Esophagus muscularis mucosa (tissue), 3 donors: ENCODE measurements at regions not wholly inside any gene's neighbourhood (a gene's known extent, or its start where the extent isn't known, plus 50 kb on each side); places are given as distances from the start of the nearest gene placed in this dataset.

Experiments
- POLR2A ChIP-seq: fragments of 450-650 bp; IDR thresholded peaks from one replicate; pipeline ENCODE4 v1.6.1; 2017; ENCODE audit warnings: antibody characterized with exemption, moderate library complexity, mild to moderate bottlenecking, low read depth
- TF ChIP-seq, protein P1 (sequence below), 3 experiments: fragments of 200-600 bp in 2 of 3; fragments of 450-650 bp in 1 of 3; sonication (generic) in 2 of 3; IDR thresholded peaks; one replicate each; pipeline ENCODE4 v1.5.1; 2017 to 2019; ENCODE audit warnings: antibody characterized with exemption in 3 of 3, mild to moderate bottlenecking in 2 of 3, moderate library complexity in 1 of 3

DNA sequence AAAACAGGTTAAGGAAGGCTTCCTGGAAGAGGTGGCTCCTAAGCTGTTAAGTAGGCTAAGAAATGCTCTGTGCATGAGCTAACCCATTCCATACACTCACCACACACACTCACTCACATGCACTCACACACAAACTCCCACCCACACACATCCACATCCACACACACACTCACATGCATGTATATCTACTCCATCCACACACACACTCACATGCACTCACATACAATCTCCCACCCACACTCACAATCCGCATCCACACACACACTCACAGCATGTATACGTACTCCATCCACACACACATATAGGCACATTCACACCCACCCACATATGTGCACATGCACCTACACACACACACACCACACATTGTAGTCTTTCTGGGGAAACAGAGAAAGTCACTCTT is 89.3 kb upstream of the HNF1B start:
- TF ChIP-seq POLR2A, result no peak
- TF ChIP-seq, protein P1, sequence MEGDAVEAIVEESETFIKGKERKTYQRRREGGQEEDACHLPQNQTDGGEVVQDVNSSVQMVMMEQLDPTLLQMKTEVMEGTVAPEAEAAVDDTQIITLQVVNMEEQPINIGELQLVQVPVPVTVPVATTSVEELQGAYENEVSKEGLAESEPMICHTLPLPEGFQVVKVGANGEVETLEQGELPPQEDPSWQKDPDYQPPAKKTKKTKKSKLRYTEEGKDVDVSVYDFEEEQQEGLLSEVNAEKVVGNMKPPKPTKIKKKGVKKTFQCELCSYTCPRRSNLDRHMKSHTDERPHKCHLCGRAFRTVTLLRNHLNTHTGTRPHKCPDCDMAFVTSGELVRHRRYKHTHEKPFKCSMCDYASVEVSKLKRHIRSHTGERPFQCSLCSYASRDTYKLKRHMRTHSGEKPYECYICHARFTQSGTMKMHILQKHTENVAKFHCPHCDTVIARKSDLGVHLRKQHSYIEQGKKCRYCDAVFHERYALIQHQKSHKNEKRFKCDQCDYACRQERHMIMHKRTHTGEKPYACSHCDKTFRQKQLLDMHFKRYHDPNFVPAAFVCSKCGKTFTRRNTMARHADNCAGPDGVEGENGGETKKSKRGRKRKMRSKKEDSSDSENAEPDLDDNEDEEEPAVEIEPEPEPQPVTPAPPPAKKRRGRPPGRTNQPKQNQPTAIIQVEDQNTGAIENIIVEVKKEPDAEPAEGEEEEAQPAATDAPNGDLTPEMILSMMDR (IDR thresholded peaks at IDR 0.05), result no peak
